ENCODE measurements at regions not wholly inside any gene's neighbourhood (a gene's known extent, or its start where the extent isn't known, plus 50 kb on each side); places are given as distances from the start of the nearest gene placed in this dataset.

- TF ChIP-seq CTCF (conservative IDR thresholded peaks at IDR 0.05 in 1 of 2, IDR thresholded peaks at IDR 0.05 in 1 of 2; ENCODE audit: low read depth in 1 of 2, low read length in 2 of 2) (no peak), EZH2 (IDR thresholded peaks at IDR 0.05; ENCODE audit: low read length, missing control alignments) (no peak)
Observed at GRCh38 chr7:68706291-68706690, 892.0 kb upstream of the AUTS2 start.

Data from fibroblast of lung (primary cell).